ENCODE measurements at regions not wholly inside any gene's neighbourhood (a gene's known extent, or its start where the extent isn't known, plus 50 kb on each side); places are given as distances from the start of the nearest gene placed in this dataset.
"Not testable (repeated sequence)": the region's sequence is repeated elsewhere in the genome, so short reads cannot be mapped to it uniquely, and the experiment has no call there.

DNA sequence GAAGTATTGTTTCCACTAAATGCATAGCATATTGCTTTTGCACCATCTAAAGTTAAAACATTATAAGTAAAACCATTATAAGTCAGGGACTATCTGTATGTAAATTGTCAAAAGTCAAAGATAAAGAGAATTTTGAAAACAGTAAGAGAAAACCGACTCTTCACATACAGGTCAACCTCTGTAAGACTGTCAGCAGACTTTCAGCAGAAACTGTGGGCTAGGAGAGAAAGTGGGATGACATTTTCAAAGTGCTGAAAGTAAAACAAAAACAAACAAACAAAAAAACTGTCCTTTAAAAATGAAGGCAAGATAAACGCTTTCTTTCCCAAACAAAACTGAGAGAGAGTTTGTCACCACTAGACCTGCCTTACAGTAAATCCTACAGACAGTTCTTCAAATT is 122.9 kb upstream of the ID2 start:
- H3K4me3 Mint-ChIP-seq: no peak overlapping the region
- H2AFZ ChIP-seq (replicated peaks): no peak overlapping the region
- no peak overlapping the region for H3K9ac ChIP-seq
- DNase-seq (ENCODE audit: low spot score): no peak
- no peaks in the 10 kb centered on the region for H3K4me1 Mint-ChIP-seq
- TF ChIP-seq, protein P1, sequence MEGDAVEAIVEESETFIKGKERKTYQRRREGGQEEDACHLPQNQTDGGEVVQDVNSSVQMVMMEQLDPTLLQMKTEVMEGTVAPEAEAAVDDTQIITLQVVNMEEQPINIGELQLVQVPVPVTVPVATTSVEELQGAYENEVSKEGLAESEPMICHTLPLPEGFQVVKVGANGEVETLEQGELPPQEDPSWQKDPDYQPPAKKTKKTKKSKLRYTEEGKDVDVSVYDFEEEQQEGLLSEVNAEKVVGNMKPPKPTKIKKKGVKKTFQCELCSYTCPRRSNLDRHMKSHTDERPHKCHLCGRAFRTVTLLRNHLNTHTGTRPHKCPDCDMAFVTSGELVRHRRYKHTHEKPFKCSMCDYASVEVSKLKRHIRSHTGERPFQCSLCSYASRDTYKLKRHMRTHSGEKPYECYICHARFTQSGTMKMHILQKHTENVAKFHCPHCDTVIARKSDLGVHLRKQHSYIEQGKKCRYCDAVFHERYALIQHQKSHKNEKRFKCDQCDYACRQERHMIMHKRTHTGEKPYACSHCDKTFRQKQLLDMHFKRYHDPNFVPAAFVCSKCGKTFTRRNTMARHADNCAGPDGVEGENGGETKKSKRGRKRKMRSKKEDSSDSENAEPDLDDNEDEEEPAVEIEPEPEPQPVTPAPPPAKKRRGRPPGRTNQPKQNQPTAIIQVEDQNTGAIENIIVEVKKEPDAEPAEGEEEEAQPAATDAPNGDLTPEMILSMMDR (IDR thresholded peaks at IDR 0.05): no peak
- TF ChIP-seq EZH2phosphoT487 (IDR thresholded peaks at IDR 0.05) (no peak), EZH2 (IDR thresholded peaks at IDR 0.05) (no peak)
- no peaks in the 10 kb centered on the region for H3K27me3 Mint-ChIP-seq (ENCODE audit: insufficient read depth, low read depth)
- H3K9me3 Mint-ChIP-seq: peaks cover 46% of the 10 kb centered on the region
- no peak overlapping the region for H3K27ac Mint-ChIP-seq
- no peaks in the 10 kb centered on the region for H4K20me1 ChIP-seq (ENCODE audit: low read depth)
- H3F3A ChIP-seq (ENCODE audit: low read depth): no peaks in the 10 kb centered on the region
- no peaks in the 10 kb centered on the region for H3K36me3 ChIP-seq
- H3K27ac ChIP-seq: no peak overlapping the region
- H3K27me3 ChIP-seq: no peaks in the 10 kb centered on the region
- H3K4me1 ChIP-seq: no peaks in the 10 kb centered on the region
- H3K36me3 Mint-ChIP-seq: peaks cover 4% of the 10 kb centered on the region
- peaks cover 4% of the 10 kb centered on the region for H3K9me3 ChIP-seq (ENCODE audit: low read depth)
- H3K79me2 ChIP-seq (ENCODE audit: low read depth): no peaks in the 10 kb centered on the region
- no peak overlapping the region for H3K4me2 ChIP-seq
- no peak overlapping the region for H3K4me3 ChIP-seq

GRCh38 chr2:8559805-8560204 is 122.1 kb upstream of the ID2 start:
- Histone ChIP-seq H4K20me1 (ENCODE audit: low read depth) (no peaks in the 10 kb centered on the region), H3K9me3 (ENCODE audit: low read depth) (peaks cover 4% of the 10 kb centered on the region), H3K4me2 (no peak overlapping the region), H2AFZ (replicated peaks) (no peak overlapping the region), H3K4me1 (no peaks in the 10 kb centered on the region), H3F3A (ENCODE audit: low read depth) (no peaks in the 10 kb centered on the region), H3K27ac (no peak overlapping the region), H3K79me2 (ENCODE audit: low read depth) (no peaks in the 10 kb centered on the region), H3K9ac (no peak overlapping the region), H3K4me3 (no peak overlapping the region), H3K36me3 (no peaks in the 10 kb centered on the region), H3K27me3 (no peaks in the 10 kb centered on the region)
- TF ChIP-seq EZH2 (IDR thresholded peaks at IDR 0.05) (no peak), EZH2phosphoT487 (IDR thresholded peaks at IDR 0.05) (no peak)
- TF ChIP-seq, protein P1 (IDR thresholded peaks at IDR 0.05): no peak
- no peak for DNase-seq (ENCODE audit: low spot score)
- Mint-ChIP-seq H3K4me3 (no peak overlapping the region), H3K4me1 (peaks cover 7% of the 10 kb centered on the region), H3K9me3 (peaks cover 46% of the 10 kb centered on the region), H3K27ac (no peak overlapping the region), H3K27me3 (ENCODE audit: insufficient read depth, low read depth) (no peaks in the 10 kb centered on the region), H3K36me3 (peaks cover 4% of the 10 kb centered on the region)

DNA sequence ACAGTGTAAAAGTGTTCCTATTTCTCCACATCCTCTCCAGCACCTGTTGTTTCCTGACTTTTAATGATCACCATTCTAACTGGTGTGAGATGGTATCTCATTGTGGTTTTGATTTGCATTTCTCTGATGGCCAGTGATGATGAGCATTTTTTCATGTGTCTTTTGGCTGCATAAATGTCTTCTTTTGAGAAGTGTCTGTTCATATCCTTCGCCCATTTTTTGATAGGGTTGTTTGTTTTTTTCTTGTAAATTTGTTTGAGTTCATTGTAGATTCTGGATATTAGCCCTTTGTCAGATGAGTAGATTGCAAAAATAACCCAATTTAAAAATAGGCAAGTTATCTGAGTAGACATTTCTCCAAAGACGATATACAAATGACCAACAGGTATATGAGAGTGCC is 120.2 kb upstream of the ID2 start:
- peaks cover 39% of the 10 kb centered on the region for H3K9me3 Mint-ChIP-seq
- not testable (repeated sequence) for H3K4me1 ChIP-seq; H3K27me3 Mint-ChIP-seq (ENCODE audit: insufficient read depth, low read depth); H3F3A ChIP-seq (ENCODE audit: low read depth); H3K4me3 Mint-ChIP-seq; H3K36me3 ChIP-seq; H3K79me2 ChIP-seq (ENCODE audit: low read depth); H4K20me1 ChIP-seq (ENCODE audit: low read depth); H3K4me3 ChIP-seq; H3K27ac ChIP-seq; H3K27me3 ChIP-seq; DNase-seq (ENCODE audit: low spot score); H3K4me2 ChIP-seq; H3K9ac ChIP-seq; H3K36me3 Mint-ChIP-seq; H3K27ac Mint-ChIP-seq; H2AFZ ChIP-seq (replicated peaks); H3K9me3 ChIP-seq (ENCODE audit: low read depth)
- H3K4me1 Mint-ChIP-seq: peaks cover 13% of the 10 kb centered on the region

DNA sequence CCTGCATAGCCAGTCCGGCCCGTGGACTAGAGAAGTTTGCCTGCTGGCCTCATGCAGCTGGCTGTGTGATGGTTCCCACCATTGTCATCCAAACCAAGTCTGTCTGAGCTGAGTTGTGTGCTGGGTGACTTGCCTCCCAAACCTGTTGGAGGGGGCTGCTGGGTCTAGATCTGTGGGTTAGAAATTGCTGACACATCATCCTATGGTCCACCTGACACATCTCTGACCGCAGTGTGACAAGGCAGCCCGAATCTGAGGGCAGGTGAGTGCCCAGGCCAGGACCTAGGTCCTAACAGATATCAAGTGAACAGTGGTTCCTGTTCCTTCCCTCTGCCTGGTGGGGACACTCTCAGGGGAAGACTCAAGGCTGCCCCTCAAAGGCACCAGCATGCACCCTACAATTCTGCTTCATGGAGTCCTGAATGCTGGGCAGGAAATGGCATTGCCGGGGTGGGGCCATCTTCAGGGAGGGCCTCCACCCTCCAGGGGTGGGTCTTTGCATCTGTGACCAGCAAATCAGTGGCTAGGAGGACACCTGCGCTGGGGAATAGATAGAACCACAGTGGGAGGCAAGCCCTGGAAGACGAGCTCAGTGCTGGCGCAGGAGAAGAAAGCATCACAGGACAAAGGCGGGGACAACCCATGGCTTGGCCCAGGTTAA is 117.9 kb upstream of the ID2 start:
- Histone ChIP-seq H3K4me3 (no peak overlapping the region), H3K4me2 (no peak overlapping the region), H4K20me1 (ENCODE audit: low read depth) (no peaks in the 10 kb centered on the region), H3K27ac (no peak overlapping the region), H3K4me1 (no peaks in the 10 kb centered on the region), H3K9ac (no peak overlapping the region), H3F3A (ENCODE audit: low read depth) (no peaks in the 10 kb centered on the region), H3K27me3 (no peaks in the 10 kb centered on the region), H3K79me2 (ENCODE audit: low read depth) (no peaks in the 10 kb centered on the region), H3K9me3 (ENCODE audit: low read depth) (peaks cover 4% of the 10 kb centered on the region), H3K36me3 (no peaks in the 10 kb centered on the region), H2AFZ (replicated peaks) (peak overlapping the region; percentile 50)
- Mint-ChIP-seq H3K27ac (peak overlapping the region; percentile 69), H3K36me3 (peaks cover 4% of the 10 kb centered on the region), H3K9me3 (peaks cover 25% of the 10 kb centered on the region), H3K27me3 (ENCODE audit: insufficient read depth, low read depth) (peaks cover 5% of the 10 kb centered on the region), H3K4me1 (peaks cover 21% of the 10 kb centered on the region), H3K4me3 (no peak overlapping the region)
- no peak for TF ChIP-seq EZH2phosphoT487 (IDR thresholded peaks at IDR 0.05)
- TF ChIP-seq EZH2 (IDR thresholded peaks at IDR 0.05): no peak
- TF ChIP-seq, protein P1 (IDR thresholded peaks at IDR 0.05): no peak
- no peak for DNase-seq (ENCODE audit: low spot score)
